CD1c-positive myeloid dendritic cell (primary cell): ENCODE measurements at regions not wholly inside any gene's neighbourhood (a gene's known extent, or its start where the extent isn't known, plus 50 kb on each side); places are given as distances from the start of the nearest gene placed in this dataset.

Source experiments
- DNase-seq: peaks from one replicate; pipeline ENCODE4 v3.0.0-alpha.2; 2016; ENCODE audit errors: extremely low spot score

DNA sequence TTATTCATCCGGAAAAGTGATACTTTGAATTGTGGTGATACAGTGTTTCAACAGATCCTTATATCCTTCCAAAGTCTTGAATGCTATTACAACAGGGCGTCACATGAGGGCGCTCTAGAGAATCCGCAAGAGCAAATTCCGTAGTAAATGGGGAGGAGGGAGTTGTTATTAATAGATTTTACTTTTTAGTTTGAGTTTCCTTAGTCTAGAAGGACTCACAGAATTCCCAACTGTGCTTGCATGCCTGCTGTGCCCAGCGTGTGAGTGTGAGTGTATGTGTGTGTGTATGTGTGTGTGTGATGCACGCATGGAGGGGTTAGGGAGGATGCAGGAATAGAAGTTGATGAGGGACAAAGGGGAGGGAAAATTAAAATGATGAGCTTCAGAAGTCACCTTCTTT, 375.3 kb downstream of the C12orf75 start:
- peak; percentile 29 for DNase-seq

DNA sequence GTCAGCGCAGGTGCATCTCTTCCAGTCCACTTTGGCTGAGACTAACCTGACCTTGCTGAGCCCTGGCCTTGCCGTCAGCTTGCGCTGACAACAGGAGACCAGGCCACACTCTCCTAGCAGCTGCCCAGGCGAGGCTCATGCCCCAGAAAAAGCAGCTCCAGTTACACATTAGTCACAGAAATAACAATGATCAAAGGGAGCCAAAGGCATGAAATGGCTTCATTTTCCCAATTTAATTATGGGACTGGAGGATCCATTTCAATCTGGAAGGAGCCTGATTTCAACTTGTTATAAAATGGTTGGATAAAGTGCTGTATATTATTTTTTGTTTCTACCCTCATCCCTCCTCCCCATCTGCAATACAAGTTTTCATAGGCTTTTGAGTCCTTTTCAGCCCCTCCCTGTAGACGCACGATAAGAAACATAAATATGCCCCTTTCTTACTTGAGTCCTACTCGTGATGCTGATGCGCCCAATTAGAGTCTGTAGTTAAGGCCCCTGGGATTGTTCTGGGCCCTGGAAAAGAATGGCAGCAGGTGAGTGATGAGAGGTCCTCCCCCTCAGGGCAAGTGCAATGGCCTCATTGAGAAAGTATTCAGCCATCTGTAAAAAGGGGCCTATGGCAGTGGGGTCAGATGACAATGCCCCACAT, 376.0 kb downstream of the C12orf75 start:
- no peak for DNase-seq

DNA sequence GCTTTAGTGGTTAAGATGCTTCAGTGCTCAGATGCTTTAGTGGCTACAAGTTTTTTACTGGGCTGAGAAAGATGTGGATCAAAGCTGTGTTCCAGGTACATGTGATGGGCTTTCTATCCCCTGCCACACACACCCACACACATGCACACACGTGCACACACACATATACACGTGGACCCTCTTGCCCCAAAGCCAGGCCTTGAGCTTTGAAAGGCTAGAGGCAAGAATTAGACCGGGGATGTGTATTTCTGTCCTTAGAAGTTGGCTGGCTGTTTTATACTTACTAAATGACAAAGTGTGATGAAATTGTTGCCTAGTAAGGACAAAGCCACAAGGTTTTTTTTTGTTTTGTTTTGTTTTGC, 376.5 kb downstream of the C12orf75 start:
- no peak for DNase-seq

DNA sequence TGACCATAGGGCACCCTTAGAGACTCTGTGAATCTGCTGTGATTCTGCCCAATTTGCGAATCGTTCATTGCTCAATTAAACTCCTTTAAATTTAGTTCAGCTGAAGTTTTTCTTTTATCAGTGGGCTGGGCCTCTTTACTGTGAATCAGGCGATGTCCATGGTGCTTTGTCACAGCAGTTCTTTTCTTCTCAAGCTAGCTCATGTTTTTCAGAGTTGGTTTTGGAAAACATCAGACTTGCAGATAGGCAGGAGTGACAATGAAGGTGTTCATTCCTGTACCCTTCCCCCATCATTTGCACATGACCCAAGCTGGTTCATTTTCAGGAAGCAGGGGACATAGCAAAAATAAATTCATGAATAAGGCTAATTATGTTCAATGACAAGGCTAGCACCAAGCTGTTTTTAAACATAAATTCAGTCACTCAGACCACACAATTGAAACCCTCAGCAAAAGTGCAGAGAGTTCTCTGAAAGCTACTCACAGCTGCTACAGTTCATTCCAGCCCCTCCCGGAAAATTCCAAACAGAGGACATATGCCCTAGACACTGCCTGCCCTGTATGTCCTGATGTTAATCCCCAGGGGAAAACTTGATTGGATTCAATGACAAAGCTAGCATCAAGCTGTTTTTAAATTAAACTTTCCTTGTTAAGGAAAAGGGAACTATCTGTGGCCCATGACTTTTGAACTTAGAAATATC, 383.3 kb downstream of the C12orf75 start:
- DNase-seq, result no peak

DNA sequence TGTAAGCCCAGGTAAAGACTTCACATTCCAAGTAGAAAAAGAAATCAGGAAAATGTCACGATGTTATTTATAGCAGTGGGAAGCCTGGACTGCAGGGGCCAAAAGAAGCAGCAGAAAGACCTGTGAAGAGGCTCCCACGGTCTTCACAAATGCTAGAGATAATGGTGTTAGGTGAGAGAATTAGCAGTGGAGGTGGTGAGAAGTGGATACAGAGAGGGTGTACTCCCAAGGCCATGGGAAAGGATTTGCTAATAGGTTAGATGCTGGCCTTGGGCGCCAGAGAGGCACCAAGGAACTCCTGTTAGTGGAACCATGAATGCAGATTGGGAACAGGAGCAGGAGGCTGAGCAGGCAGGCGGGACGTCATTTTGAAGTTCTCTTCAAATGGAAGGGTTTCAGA, 386.1 kb downstream of the C12orf75 start:
- no peak for DNase-seq

DNA sequence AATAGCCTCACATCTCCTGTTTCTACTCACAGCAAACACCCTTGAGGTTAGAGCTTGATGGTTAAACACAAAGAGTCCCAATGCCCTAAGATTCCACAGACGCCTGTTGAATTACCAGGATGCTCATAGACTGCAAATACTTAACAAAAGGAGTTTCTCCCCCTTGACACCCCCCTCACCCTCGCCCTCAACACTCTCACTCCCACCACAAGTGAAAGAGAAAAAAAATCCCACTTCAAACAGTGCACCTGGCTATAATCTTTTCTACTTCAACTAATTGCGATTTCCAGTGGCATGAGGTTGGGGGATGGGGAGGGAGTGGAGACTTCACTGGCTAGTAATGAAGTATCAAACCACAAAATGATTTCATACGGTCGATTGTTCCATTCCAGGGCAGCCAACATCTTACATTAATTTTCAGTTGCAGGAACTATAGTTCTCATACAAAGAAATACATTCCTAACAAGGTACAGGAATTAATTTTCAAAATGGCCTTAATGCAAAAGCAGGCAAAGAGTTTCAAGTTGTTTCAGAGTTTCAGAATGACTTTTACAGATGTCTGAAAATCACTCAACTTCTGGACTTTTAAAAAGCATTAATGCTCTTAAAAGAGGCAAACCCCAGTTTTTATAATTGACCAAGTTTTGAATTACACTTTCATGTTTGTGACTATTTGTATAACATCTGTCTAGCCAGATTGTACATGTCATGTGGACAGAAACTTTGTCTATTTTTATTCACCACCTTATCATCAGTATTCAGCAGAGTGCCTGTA, 390.7 kb downstream of the C12orf75 start:
- DNase-seq, result no peak

DNA sequence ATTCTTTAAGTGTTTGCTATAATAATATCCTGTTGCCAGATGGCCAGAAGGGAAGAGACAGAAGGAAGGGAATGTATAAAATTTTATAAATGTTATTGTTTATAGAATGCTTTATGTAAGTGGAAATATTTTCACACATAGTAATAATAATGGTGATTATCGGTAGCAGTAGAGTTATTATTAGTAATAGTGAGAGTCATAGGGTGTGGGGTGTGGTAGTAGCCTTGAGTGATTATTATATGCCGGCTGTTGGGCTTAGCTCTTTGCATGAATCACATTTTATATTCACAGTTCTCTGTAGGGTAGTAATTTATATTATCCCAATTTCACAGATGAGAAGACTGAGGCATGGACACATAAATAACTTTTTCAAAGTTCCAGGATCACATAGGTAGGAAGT, 391.4 kb downstream of the C12orf75 start:
- no peak for DNase-seq

DNA sequence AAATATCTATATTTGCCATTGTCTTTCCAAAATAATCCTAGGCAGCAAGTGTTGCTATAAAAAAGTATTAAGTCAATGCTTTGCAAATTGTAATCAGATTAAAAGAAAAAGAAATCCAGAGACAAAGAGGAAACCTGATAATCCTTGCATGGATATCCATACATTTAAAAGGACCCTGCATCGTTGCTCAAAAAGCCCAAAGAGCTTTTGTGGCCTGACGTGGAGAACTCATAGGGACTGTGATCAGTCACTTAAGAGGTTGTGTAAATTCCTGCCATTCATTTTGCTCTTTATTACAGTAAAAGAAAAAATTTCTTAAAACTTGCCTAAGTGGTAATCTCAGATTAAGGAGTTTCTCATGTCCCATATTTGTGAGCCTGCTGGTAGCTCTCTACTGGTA, 392.6 kb downstream of the C12orf75 start:
- no peak for DNase-seq

DNA sequence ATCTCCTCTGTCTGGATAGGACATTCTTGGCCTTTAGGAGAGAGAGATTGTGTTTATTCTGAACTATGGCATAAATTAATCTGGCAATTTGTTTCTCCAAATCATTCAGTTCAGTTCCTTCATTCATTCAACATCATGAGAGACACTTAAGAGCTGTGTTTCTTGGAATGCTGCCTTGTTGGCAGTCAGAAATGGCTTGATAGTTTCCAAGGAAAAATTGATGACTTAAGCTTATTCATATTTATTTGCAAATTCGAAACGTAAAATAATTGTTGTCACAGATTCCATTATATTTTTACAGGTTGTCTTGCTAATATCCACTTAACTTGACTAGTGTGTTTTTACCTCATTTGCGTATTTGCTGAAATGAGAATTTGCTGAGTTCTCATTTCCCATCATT, 393.0 kb downstream of the C12orf75 start:
- DNase-seq, result no peak

DNA sequence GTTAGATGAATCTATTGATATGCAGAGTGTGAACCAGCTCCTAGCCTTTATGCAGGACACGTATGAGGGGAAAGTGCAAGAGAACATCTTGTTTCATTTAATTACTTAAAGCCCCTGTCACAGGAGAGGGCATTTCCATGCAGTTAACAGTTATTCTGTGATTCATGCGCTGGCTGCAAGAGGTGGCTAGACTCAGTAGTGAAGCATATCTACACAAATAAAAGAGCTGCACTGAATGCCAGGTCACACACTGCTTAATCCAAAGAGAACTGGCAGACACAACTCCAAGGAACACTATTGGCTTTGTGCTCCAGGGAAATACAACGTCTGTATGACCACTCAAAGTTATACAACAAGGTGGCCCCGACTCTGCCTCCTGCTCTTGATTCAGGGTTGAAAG, 394.1 kb downstream of the C12orf75 start:
- no peak for DNase-seq

DNA sequence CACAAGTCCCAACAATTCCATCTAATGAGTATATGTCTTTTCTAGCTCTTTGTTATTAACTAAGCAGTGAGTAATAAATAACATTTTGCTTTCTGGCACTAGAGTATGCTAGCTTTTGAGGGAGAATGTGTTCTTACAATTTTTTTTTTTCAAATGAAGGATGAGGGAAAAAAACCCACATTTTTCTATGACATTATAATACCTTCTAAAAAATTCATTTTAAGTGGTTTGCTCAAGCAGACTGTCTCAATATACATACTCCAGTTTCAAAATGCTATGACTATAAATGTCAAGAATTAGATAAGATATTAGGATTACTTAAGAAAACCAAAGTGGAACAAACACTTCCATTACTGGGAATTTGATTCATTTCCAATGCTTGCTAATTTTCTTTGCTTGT, 394.6 kb downstream of the C12orf75 start:
- DNase-seq, result no peak

DNA sequence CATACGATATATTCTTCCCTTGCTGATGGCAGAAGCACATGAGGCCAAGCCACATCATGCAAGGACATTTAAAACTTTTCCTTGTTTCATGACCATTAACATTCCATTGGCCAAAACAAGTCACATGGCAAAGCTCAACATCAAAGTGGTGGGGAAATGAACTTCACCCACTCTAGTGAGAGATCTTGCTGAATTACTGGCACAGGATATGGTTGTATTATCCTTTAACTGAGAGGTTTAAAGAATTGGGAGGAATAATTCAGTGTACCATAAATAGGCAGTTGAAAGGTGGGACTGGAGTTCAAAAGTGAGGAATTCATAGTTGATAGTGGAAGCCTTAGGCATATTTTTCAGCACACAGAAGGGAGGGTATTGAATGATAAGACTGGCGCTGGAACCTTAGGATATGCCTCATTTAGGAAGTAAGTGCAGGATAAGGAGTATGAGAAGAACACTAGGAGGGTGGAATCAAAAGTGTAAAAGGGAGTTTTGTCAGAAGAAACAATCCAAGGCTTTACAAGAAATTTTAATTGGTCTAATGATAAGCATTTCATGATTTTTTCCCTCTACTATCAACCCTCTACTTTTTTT, 398.8 kb downstream of the C12orf75 start:
- DNase-seq, result no peak

DNA sequence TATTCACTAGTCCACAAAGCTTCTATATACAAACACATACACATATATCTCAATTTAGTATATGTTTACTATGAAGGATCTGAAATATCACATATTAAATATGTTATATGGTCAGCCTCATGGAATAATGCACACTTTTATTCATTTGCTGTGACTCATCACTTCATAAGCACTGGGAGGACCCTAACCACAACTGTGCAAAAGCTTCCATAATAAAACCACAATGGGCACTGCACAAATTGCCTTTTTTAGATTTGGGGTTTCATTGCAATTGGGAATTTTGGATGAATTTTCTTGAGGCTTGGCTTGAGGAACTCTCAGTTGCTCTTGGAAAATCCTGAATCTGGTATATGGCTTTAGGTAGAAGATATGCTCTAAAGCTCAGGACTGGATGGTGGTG, 399.4 kb downstream of the C12orf75 start:
- DNase-seq, result no peak

DNA sequence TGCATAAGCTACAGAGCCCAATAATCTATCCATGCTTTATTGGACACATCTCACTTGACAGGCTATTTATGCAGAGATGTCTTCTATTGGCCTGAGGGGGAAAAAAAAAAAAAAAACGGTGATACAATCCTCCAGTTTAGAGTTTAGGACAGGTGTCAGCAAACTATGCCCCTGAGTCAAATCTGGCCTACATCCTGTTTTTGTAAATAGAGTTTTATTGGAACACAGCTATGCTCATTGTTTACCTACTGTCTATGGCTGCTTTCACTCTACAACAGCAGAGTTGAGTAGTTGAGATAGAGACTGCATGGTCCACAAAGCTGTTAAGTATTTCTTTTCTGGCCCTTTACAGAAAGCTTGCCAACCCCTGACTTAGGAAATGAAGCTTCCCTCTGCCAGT, 403.1 kb downstream of the C12orf75 start:
- no peak for DNase-seq

DNA sequence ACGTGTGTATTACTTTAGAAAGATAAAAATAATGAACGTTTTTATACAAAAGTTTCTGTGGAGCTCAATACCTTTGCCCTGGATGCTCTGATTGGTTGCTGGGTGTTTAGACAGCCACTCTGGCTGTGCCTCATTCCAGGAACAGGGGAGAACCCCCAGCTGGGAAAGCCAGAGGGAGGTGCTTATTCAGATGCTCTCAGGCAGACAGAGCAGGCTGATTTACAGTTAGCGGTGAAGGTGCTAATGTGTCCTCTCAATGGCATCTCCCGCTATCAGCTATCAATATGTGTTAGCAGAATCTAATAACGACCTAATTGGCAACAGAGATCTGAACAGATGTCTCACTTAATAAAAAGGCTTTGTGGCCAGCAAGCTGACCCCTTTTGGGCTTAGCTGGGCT, 402.3 kb downstream of the NUAK1 start:
- no peak for DNase-seq

DNA sequence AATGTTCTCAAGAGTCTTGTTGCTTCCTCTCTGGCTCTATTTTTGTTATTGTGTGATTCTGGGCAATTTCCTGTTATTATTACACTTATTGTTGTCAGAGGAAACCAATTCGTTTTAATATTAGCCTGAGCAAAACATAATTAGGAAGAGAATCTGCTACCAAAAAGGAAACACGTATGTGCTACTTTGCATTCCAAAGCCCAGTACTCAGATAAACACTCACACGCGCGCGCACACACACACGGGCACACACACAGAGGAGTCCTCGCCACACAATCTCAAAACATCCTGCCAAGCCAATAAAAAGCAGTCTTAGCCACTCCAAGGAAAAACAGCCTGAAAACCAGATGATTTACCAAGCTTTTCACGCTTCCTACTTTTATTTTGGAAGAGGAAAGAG, 400.7 kb downstream of the NUAK1 start:
- no peak for DNase-seq

DNA sequence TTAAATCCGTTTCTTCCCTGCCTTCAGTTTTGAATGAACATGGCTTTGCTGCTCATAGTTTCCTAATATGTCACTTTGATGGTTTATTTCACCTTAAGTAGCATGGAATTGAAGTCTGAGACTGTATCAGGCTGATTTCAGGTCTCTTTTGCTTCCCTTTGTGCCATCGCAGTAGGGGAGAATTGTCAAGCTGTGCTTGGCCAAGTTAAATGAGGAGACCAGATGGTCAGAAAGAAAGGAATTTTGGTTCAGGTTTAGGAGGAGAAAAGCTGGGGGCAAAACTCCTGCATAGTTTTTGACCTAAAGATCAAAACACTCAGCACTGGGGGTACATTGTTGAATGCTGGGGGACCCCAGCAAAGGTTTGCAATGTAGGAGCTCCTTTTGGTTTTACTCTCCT, 398.4 kb downstream of the NUAK1 start:
- DNase-seq, result no peak

DNA sequence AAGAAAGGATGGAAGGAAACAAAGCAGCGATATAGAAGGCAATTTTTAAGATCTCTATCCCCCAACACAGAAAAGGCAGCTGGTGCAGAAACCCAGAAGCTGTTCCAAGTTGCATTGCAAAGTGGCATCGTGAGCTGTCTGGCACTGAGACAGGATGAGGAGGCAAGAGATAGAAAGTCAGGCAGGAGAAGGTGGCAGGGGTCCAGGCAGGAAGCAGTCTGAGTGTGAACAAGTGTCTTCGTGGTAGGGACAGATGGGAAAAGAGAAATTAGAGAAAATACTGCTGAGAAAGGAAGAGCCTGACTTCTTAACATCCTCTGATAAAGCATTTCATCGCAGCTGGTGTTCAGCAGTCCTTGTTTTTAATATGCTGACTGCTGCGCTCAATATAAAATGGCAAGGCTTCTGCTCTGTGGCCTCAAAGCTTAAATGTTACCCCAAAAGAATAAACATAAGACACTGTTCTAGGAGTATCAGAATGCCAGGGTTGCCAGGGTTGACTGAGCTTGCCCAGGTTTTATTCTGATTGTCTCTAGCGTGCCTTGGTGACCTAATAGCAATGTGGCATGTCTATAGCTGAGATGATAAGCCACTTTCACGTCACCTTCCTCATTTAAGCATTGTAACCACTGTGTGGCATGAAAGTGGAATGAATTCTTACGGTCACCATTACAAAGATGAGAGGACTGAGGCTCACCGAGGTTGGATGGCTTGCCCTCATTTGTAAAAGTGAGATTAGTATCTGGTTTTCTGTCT, 397.6 kb downstream of the NUAK1 start:
- DNase-seq, result no peak

DNA sequence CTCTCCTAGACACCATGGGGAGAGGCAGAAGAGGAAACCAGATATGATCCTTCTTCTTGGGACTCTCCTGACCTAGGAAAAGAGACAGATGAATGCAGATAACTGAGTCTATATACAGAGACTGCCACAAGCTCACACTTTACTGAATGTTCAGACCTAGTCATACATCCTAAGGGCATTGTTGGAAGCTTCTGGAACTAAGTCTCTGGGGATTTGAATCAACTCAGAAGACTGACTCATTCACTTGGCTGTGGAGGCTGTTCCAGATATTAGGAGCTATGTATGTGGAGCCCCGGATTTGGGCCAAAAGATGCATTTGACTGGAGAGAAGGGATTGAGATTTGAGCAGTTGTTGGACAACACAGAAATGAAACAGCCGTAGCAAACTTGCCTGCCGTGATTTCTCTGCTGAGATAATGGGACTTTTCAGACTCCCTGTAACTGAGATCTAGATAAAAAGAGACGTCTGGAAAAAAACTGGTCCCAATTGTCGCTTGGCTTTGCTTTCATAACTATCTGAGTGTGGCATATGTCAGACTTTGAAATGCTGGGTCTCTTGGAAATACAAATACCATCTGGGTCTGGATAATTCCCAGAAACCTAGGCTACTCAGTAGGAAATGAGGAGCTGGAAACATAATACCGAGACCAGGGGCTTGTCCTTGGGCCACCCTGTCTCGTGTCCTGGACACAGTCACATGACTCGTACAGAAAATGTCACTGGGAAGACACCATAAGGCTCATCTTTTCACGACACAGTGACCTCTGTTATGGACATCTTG, 396.8 kb downstream of the NUAK1 start:
- DNase-seq, result no peak

DNA sequence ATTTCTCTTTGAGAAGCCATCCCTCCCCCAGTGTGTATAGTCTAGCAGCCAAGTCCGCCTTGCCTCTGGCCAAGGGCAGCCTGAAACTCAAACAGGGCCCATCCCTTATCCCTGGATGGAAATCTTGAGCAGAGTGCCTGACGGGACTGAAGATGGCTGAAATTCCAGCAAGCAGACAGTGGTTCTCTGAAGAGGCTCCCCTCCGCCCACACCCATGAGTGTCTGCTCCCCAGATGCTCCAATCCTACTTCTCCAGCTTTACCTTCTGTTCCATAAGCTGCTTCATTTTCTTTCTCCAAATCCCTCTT, 396.2 kb downstream of the NUAK1 start:
- DNase-seq, result no peak

DNA sequence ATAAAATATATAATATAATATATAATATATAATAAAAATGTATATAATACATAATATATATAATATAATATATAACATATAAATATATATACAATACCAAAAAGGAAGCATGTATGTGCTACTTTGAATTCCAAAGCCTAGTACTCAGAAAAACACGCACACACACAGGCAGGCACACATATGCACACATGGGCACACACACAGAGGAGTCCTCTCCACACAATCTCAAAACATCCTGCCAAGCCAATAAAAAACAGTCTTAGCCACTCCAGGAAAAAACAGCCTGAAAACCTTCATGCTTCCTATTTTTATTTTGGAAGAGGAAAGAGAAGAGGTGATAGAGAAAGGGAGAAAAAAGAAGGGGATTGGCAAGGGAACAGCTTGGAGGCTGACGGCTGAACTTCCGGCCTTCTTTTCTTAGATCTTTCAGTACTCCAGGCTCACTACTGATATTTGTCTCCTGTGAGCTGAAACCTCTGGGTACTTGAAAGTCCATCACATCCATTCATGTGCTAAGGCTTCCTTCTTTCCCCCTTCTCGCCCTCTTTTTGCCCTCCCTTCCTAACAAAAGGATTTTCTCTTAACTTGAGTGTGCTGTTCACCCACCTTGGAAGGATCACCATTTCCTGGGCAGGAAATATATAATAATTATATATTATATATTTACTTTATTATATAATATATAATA, 394.2 kb downstream of the NUAK1 start:
- DNase-seq, result no peak
